NCI-H748 (cell line): ENCODE measurements at regions not wholly inside any gene's neighbourhood (a gene's known extent, or its start where the extent isn't known, plus 50 kb on each side); places are given as distances from the start of the nearest gene placed in this dataset.
"Not testable (repeated sequence)": the region's sequence is repeated elsewhere in the genome, so short reads cannot be mapped to it uniquely, and the experiment has no call there.

Experiments used
- DNase-seq: peaks from one replicate; lab custom pipeline; 2025; ENCODE audit not compliant: unreplicated experiment; lab: John Stamatoyannopoulos, UW

DNA sequence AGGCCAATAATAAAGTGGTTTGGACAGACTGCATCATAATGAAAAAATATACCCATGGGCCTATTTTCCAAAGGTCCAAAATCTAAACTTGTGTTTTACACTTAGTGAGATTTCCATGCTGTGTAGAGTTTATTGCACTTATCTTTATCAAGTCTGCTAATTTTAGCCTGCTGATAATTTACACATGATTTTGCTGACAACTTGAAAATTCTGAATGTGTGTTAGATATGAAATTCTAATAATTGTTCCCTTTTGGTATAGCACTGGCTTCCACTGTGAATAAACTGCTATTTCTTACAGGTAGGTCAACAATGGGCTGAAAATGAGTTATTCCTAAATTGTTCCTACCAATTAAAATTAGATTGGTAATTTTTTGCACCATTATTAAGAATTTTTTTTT is 589.1 kb upstream of the ANO3 start:
- no peak for DNase-seq

GRCh38 chr11:25755381-25755780 is 576.5 kb upstream of the ANO3 start:
- no peak for DNase-seq

DNA sequence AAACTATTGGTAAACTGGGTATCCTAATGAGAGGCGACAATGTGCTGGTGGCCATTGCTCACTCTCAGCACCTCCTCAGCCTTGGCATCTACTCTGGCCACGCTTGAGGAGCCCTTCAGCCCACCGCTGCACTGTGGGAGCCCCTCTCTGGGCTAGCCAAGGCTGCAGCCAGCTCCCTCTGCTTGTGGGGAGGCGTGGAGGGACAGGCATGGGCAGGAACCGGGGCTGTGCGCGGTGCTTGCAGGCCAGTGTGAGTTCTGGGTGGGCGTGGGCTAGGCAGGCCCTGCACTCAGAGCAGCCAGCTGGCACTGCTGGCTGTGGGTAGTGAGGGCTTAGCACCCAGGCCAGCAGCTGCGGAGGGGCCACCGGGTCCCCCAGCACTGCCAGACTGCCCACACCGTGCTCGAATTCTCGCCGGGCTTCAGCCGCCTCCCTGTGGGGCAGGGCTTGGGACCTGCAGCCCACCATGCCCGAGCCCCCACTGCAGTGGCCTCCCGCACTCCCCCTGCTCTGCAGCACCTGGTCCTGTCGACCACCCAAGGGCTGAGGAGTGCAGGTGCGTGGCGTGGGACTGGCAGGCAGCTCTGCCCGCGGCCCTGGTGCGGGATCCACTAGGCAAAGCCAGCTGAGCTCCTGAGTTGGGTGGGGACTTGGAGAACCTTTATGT is 575.9 kb upstream of the ANO3 start:
- DNase-seq = no peak

DNA sequence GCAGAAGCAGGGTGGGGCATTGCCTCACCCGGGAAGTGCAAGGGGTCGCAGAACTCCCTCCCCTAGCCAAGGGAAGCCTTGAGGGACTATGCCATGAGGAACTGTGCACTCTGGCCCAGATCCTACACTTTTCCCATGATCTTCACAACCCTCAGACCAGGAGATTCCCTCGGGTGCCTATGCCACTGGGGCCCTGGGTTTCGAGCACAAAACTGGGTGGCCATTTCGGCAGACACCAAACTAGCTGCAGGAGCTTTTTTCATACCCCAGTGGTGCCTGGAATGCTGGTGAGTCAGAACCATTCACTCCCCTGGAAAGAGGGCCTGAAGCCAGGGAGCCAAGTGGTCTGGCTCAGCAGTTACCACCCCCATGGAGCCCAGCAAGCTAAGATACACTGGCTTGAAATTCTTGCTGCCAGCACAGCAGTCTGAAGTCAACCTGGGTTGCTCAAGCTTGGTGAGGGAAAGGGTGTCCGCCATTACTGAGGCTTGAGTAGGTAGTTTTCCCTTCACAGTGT is 573.7 kb upstream of the ANO3 start:
- no peak for DNase-seq

DNA sequence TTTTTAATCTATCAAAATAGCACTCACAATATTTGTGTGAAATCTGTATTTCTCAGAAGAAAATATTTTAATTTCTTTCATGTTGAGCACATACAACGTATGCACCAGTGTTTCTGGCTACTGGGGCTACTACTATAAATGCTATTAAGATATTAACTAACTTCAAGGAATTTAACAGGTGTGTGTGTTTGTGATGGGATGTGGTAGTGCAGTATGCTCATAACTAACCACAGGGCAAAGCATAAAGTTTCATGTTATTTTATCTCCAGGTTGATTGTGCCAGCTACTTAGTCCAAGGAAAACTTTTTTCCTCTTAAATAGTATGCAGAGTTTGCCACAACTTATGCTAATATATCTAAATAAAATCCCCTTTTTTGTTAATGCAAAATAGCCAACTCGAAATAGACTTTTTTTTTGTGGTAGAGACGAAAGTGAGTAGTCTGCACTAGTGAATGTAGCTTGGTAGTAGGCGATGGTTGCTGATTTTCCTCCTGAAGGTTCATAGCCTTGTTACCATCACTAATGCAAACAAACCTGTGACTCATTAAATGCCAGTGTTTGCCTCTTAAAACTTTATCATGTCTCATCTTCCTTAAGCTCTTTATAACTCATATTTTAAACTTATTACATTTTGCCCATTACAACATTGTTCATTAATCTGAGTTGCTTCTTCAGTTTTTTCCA is 565.5 kb upstream of the ANO3 start:
- DNase-seq = no peak

GRCh38 chr11:25769287-25769686 is 562.6 kb upstream of the ANO3 start:
- DNase-seq = no peak

GRCh38 chr11:25771605-25772004 is 560.3 kb upstream of the ANO3 start:
- DNase-seq = no peak

GRCh38 chr11:25775603-25776002 is 556.3 kb upstream of the ANO3 start:
- no peak for DNase-seq

- DNase-seq = no peak
These were observed 555.7 kb upstream of the ANO3 start for GRCh38 chr11:25776238-25776637.

GRCh38 chr11:25777343-25777742 is 554.6 kb upstream of the ANO3 start:
- DNase-seq = no peak

- no peak for DNase-seq
These were observed 552.9 kb upstream of the ANO3 start for GRCh38 chr11:25779033-25779432.

GRCh38 chr11:25787416-25787815 is 544.5 kb upstream of the ANO3 start:
- DNase-seq = no peak

- DNase-seq = no peak
These were observed 541.5 kb upstream of the ANO3 start for GRCh38 chr11:25790396-25790795.

- DNase-seq = no peak
These were observed 538.3 kb upstream of the ANO3 start for GRCh38 chr11:25793637-25794036.

DNA sequence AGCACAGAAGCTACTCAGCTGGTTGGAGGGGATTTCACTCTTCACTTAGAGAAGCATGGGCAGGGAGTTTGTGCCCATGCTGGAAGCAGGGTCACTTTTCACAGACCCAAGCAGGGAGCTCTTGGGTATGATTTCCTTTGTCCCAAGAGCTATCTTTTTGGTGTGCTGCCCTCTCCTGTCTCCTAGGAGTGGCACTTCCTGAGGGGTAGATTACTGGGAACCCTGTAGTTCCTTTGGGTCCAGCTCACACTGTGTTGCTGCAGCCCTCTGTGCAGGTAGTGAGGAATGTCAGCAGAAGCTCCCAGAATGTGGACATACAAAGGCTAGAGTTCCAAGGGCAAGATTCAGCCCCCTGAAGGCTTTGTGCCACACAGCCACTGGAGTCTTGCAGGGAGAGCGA is 537.1 kb upstream of the ANO3 start:
- no peak for DNase-seq

GRCh38 chr11:25816411-25816810 is 515.5 kb upstream of the ANO3 start:
- DNase-seq = no peak

GRCh38 chr11:25824688-25825087 is 507.2 kb upstream of the ANO3 start:
- no peak for DNase-seq

DNA sequence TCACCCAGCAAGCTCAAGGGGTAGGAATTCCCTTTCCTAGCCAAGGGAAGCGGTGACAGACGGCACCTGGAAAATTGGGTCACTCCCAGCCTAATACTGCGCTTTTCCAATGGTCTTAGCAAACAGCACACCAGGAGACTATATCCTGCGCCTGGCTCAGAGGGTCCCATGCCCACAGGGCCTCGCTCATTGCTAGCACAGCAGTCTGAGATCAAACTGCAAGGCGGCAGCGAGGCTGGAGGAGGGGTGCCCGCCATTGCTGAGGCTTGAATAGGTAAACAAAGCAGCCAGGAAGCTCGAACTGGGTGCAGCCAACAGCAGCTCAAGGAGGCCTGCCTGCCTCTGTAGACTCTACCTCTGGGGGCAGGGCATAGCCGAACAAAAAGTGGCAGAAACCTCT is 500.4 kb upstream of the ANO3 start:
- DNase-seq = not testable (repeated sequence)

- DNase-seq = no peak
These were observed 492.9 kb upstream of the ANO3 start for GRCh38 chr11:25838918-25839625.

DNA sequence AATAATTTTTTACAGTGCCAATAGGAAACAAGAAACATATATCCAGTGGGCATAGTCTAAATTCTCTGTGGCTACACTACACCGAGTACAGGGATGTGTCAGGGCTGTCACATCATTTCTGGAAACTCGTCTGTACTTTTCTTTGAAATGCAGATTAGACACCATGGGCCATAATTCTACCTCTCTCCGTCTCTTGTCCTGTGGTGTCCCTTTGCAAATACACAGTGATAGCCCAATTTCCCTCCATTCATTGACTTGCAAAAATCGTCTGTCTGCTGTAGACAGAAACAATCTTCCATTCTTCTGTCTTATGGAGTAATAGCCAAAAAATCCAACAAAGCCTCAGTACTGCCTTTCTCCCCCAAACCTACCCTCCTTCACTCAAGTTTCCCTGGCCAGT is 487.1 kb upstream of the ANO3 start:
- no peak for DNase-seq

DNA sequence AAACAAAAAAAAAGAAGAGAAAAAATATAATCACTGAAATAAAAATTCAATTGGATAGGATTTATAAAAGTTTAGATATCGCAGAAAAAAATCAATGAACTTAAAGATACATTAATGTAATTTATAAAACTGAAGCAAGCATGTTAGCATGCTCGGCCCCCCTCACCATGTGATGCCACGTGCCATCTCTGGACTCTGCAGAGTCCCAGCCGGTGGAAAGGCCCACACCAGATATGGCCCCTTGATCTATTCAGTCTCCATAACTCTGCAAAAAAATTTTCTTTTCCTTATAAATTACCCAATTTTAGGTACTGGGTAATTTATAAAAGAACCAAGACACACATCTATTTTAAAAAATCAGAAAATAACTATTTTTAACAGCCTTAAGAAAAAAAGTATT is 476.0 kb upstream of the ANO3 start:
- no peak for DNase-seq

DNA sequence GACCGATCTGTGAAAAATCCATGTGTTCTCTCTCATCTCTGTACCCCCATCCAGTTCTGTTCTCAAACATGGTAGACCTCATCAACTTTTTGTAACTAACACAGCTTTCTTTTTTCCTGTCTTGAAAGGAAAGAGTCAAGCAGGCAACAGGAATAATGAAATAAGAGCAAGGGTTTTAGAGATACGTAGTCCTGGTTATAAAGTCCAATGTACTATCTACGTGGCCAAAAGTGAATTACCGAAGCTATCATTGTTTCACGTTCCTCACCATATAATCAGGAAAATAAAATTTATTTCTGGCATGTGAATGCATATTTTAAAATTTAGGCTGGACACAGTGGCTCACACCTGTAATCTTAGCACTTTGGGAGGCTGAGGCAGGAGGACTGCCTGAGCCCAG is 472.2 kb upstream of the ANO3 start:
- no peak for DNase-seq
